ENCODE measurements at regions not wholly inside any gene's neighbourhood (a gene's known extent, or its start where the extent isn't known, plus 50 kb on each side); places are given as distances from the start of the nearest gene placed in this dataset.

GRCh38 chr14:44873536-44873935, 88.2 kb downstream of the KLHL28 start:
- intact Hi-C loops (cut with micrococcal nuclease) = no loop called here
- TF ChIP-seq, protein P1, sequence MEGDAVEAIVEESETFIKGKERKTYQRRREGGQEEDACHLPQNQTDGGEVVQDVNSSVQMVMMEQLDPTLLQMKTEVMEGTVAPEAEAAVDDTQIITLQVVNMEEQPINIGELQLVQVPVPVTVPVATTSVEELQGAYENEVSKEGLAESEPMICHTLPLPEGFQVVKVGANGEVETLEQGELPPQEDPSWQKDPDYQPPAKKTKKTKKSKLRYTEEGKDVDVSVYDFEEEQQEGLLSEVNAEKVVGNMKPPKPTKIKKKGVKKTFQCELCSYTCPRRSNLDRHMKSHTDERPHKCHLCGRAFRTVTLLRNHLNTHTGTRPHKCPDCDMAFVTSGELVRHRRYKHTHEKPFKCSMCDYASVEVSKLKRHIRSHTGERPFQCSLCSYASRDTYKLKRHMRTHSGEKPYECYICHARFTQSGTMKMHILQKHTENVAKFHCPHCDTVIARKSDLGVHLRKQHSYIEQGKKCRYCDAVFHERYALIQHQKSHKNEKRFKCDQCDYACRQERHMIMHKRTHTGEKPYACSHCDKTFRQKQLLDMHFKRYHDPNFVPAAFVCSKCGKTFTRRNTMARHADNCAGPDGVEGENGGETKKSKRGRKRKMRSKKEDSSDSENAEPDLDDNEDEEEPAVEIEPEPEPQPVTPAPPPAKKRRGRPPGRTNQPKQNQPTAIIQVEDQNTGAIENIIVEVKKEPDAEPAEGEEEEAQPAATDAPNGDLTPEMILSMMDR (IDR thresholded peaks at IDR 0.05; ENCODE audit: unreplicated experiment) = no peak
- Mint-ChIP-seq H3K9me3 (ENCODE audit: unreplicated experiment) (peaks cover 8% of the 10 kb centered on the region), H3K27ac (ENCODE audit: low read depth, unreplicated experiment) (no peak overlapping the region), H3K4me3 (ENCODE audit: unreplicated experiment) (no peak overlapping the region), H3K4me1 (ENCODE audit: insufficient read depth, unreplicated experiment) (no peaks in the 10 kb centered on the region), H3K36me3 (ENCODE audit: insufficient read depth, unreplicated experiment) (no peaks in the 10 kb centered on the region), H3K27me3 (ENCODE audit: insufficient read depth, unreplicated experiment) (peaks cover 11% of the 10 kb centered on the region)
- ChIA-PET CTCF (no interaction called here), POLR2A (no interaction called here)
- BruUV-seq (replicated peaks) = no TSS peak
- no peak for DNase-seq (ENCODE audit: unreplicated experiment)

- Mint-ChIP-seq H3K27ac (ENCODE audit: low read depth, unreplicated experiment) (no peak overlapping the region), H3K36me3 (ENCODE audit: insufficient read depth, unreplicated experiment) (no peaks in the 10 kb centered on the region), H3K9me3 (ENCODE audit: unreplicated experiment) (peaks cover 4% of the 10 kb centered on the region), H3K27me3 (ENCODE audit: insufficient read depth, unreplicated experiment) (no peaks in the 10 kb centered on the region), H3K4me3 (ENCODE audit: unreplicated experiment) (no peak overlapping the region), H3K4me1 (ENCODE audit: insufficient read depth, unreplicated experiment) (no peaks in the 10 kb centered on the region)
- TF ChIP-seq, protein P1 (IDR thresholded peaks at IDR 0.05; ENCODE audit: unreplicated experiment) = no peak
- POLR2A ChIA-PET = no interaction called here
- intact Hi-C loops (cut with micrococcal nuclease) = no loop called here
- CTCF ChIA-PET = no interaction called here
- DNase-seq (ENCODE audit: unreplicated experiment) = no peak
- BruUV-seq (replicated peaks) = no TSS peak
These were observed 95.0 kb downstream of the KLHL28 start for GRCh38 chr14:44866770-44867169.

GRCh38 chr14:44866322-44866721, 95.4 kb downstream of the KLHL28 start:
- no peak for DNase-seq (ENCODE audit: unreplicated experiment)
- TF ChIP-seq, protein P1 (IDR thresholded peaks at IDR 0.05; ENCODE audit: unreplicated experiment) = no peak
- H3K27ac Mint-ChIP-seq (ENCODE audit: low read depth, unreplicated experiment) = no peak overlapping the region
- ChIA-PET POLR2A (no interaction called here), CTCF (no interaction called here)
- BruUV-seq (replicated peaks) = no TSS peak
- H3K27me3 Mint-ChIP-seq (ENCODE audit: insufficient read depth, unreplicated experiment) = no peaks in the 10 kb centered on the region
- H3K4me3 Mint-ChIP-seq (ENCODE audit: unreplicated experiment) = no peak overlapping the region
- H3K4me1 Mint-ChIP-seq (ENCODE audit: insufficient read depth, unreplicated experiment) = no peaks in the 10 kb centered on the region
- peaks cover 4% of the 10 kb centered on the region for H3K9me3 Mint-ChIP-seq (ENCODE audit: unreplicated experiment)
- H3K36me3 Mint-ChIP-seq (ENCODE audit: insufficient read depth, unreplicated experiment) = no peaks in the 10 kb centered on the region
- intact Hi-C loops (cut with micrococcal nuclease) = no loop called here

GRCh38 chr14:44863271-44863670, 98.5 kb downstream of the KLHL28 start:
- no peaks in the 10 kb centered on the region for H3K27me3 Mint-ChIP-seq (ENCODE audit: insufficient read depth, unreplicated experiment)
- H3K4me3 Mint-ChIP-seq (ENCODE audit: unreplicated experiment) = no peak overlapping the region
- ChIA-PET POLR2A (interaction anchor here (0.5 to 1.0 kb wide), 2 partner anchors 14 to 1726 kb away, joined by 3 read pairs; no protein-coding TSS in a partner anchor), CTCF (interaction anchor here (1.7 kb wide), 1 partner anchor 16 kb away, joined by 9 read pairs; no protein-coding TSS in a partner anchor)
- intact Hi-C loops (cut with micrococcal nuclease) = no loop called here
- H3K36me3 Mint-ChIP-seq (ENCODE audit: insufficient read depth, unreplicated experiment) = no peaks in the 10 kb centered on the region
- TF ChIP-seq, protein P1 (IDR thresholded peaks at IDR 0.05; ENCODE audit: unreplicated experiment) = no peak
- no peak for DNase-seq (ENCODE audit: unreplicated experiment)
- H3K9me3 Mint-ChIP-seq (ENCODE audit: unreplicated experiment) = peaks cover 4% of the 10 kb centered on the region
- H3K27ac Mint-ChIP-seq (ENCODE audit: low read depth, unreplicated experiment) = no peak overlapping the region
- BruUV-seq (replicated peaks) = no TSS peak
- no peaks in the 10 kb centered on the region for H3K4me1 Mint-ChIP-seq (ENCODE audit: insufficient read depth, unreplicated experiment)
